ENCODE measurements at regions not wholly inside any gene's neighbourhood (a gene's known extent, or its start where the extent isn't known, plus 50 kb on each side); places are given as distances from the start of the nearest gene placed in this dataset.

GRCh38 chr7:13433946-13434345 lies 555.5 kb downstream of the ETV1 start:
- H3K4me3 Mint-ChIP-seq (ENCODE audit: unreplicated experiment), result no peak overlapping the region
- H3K9me3 Mint-ChIP-seq (ENCODE audit: unreplicated experiment), result no peaks in the 10 kb centered on the region
- no peak overlapping the region for H3K27ac Mint-ChIP-seq (ENCODE audit: unreplicated experiment)
- no peak for TF ChIP-seq CTCF (IDR thresholded peaks at IDR 0.05; ENCODE audit: partially characterized antibody, unreplicated experiment)
- DNase-seq, result no peak
- H3K27me3 Mint-ChIP-seq (ENCODE audit: unreplicated experiment), result no peaks in the 10 kb centered on the region
- H3K4me1 Mint-ChIP-seq (ENCODE audit: low read depth, unreplicated experiment), result no peaks in the 10 kb centered on the region
- no peaks in the 10 kb centered on the region for H3K36me3 Mint-ChIP-seq (ENCODE audit: unreplicated experiment)

- TF ChIP-seq CTCF (IDR thresholded peaks at IDR 0.05; ENCODE audit: partially characterized antibody, unreplicated experiment), result no peak
- no peaks in the 10 kb centered on the region for H3K4me1 Mint-ChIP-seq (ENCODE audit: low read depth, unreplicated experiment)
- no peak overlapping the region for H3K27ac Mint-ChIP-seq (ENCODE audit: unreplicated experiment)
- no peak for DNase-seq
- no peaks in the 10 kb centered on the region for H3K36me3 Mint-ChIP-seq (ENCODE audit: unreplicated experiment)
- H3K27me3 Mint-ChIP-seq (ENCODE audit: unreplicated experiment), result no peaks in the 10 kb centered on the region
- H3K4me3 Mint-ChIP-seq (ENCODE audit: unreplicated experiment), result no peak overlapping the region
- H3K9me3 Mint-ChIP-seq (ENCODE audit: unreplicated experiment), result no peaks in the 10 kb centered on the region
Measured at GRCh38 chr7:13442226-13442625, 547.2 kb downstream of the ETV1 start.

GRCh38 chr7:13447637-13448036 lies 541.8 kb downstream of the ETV1 start:
- DNase-seq, result no peak
- no peaks in the 10 kb centered on the region for H3K9me3 Mint-ChIP-seq (ENCODE audit: unreplicated experiment)
- no peak for TF ChIP-seq CTCF (IDR thresholded peaks at IDR 0.05; ENCODE audit: partially characterized antibody, unreplicated experiment)
- no peak overlapping the region for H3K27ac Mint-ChIP-seq (ENCODE audit: unreplicated experiment)
- no peaks in the 10 kb centered on the region for H3K27me3 Mint-ChIP-seq (ENCODE audit: unreplicated experiment)
- peaks cover 5% of the 10 kb centered on the region for H3K36me3 Mint-ChIP-seq (ENCODE audit: unreplicated experiment)
- H3K4me1 Mint-ChIP-seq (ENCODE audit: low read depth, unreplicated experiment), result no peaks in the 10 kb centered on the region
- no peak overlapping the region for H3K4me3 Mint-ChIP-seq (ENCODE audit: unreplicated experiment)

GRCh38 chr7:13448243-13448642 lies 541.2 kb downstream of the ETV1 start:
- Mint-ChIP-seq H3K27ac (ENCODE audit: unreplicated experiment) (no peak overlapping the region), H3K9me3 (ENCODE audit: unreplicated experiment) (no peaks in the 10 kb centered on the region), H3K4me3 (ENCODE audit: unreplicated experiment) (no peak overlapping the region), H3K4me1 (ENCODE audit: low read depth, unreplicated experiment) (no peaks in the 10 kb centered on the region), H3K27me3 (ENCODE audit: unreplicated experiment) (no peaks in the 10 kb centered on the region), H3K36me3 (ENCODE audit: unreplicated experiment) (peaks cover 5% of the 10 kb centered on the region)
- DNase-seq, result no peak
- TF ChIP-seq CTCF (IDR thresholded peaks at IDR 0.05; ENCODE audit: partially characterized antibody, unreplicated experiment), result no peak

- Mint-ChIP-seq H3K27me3 (ENCODE audit: unreplicated experiment) (no peaks in the 10 kb centered on the region), H3K4me3 (ENCODE audit: unreplicated experiment) (no peak overlapping the region), H3K9me3 (ENCODE audit: unreplicated experiment) (no peaks in the 10 kb centered on the region), H3K36me3 (ENCODE audit: unreplicated experiment) (peaks cover 5% of the 10 kb centered on the region), H3K4me1 (ENCODE audit: low read depth, unreplicated experiment) (no peaks in the 10 kb centered on the region), H3K27ac (ENCODE audit: unreplicated experiment) (no peak overlapping the region)
- DNase-seq, result no peak
- TF ChIP-seq CTCF (IDR thresholded peaks at IDR 0.05; ENCODE audit: partially characterized antibody, unreplicated experiment), result no peak
Measured at GRCh38 chr7:13449460-13449859, 540.0 kb downstream of the ETV1 start.
